GM12878 (cell line): ENCODE measurements at regions not wholly inside any gene's neighbourhood (a gene's known extent, or its start where the extent isn't known, plus 50 kb on each side); places are given as distances from the start of the nearest gene placed in this dataset.
"Not testable (repeated sequence)": the region's sequence is repeated elsewhere in the genome, so short reads cannot be mapped to it uniquely, and the experiment has no call there.

Source experiments
- ATAC-seq: fragments of 200-7000 bp; cut with Tn5 transposase; 3 replicates; pipeline ENCODE4 v1.9.1; 2020; ENCODE audit warnings: mild to moderate bottlenecking, moderate library complexity
- BruUV-seq: library from RNA; stranded (reverse); fragments of 400-500 nt; replicated peaks from 2 replicates; lab custom pipeline; 2021; lab: Mats Ljungman, UMichigan
- CTCF ChIA-PET: fragments of 300-600 bp; sonication (Branson Sonifier 250); formaldehyde crosslinking; extraction: SDS; loops from one replicate; lab custom pipeline; 2021; ENCODE audit warnings: inconsistent platforms; lab: Yijun Ruan, JAX
- POLR2A ChIA-PET: fragments of 350-600 bp; formaldehyde crosslinking; extraction: SDS; loops from one replicate; lab custom pipeline; 2021; ENCODE audit warnings: inconsistent platforms; lab: Charles Lee
- RAD21 ChIA-PET: fragments of 300-600 bp; sonication (Branson Sonifier 250); formaldehyde crosslinking; loops from one replicate; lab custom pipeline; 2023; ENCODE audit warnings: antibody characterized with exemption; ENCODE audit not compliant: unreplicated experiment; lab: Charles Lee
- SMC1A ChIA-PET: fragments of 300-600 bp; sonication (Branson Sonifier 250); formaldehyde crosslinking; loops from one replicate; lab custom pipeline; 2023; ENCODE audit not compliant: unreplicated experiment, uncharacterized antibody; lab: Charles Lee
- DNase-seq: peaks from one replicate; pipeline ENCODE4 v3.0.0-alpha.2; 2011; ENCODE audit warnings: low read depth, low spot score
- FAIRE-seq: peaks from 3 replicates; lab custom pipeline; 2011; peaks lifted over from hg19 to GRCh38; lab: Jason Lieb, UNC
- H2AFZ ChIP-seq: 2 replicates; pipeline ENCODE4 v1.6.0; 2011; ENCODE audit warnings: low read depth, low read length, control low read depth; ENCODE audit not compliant: control insufficient read depth
- H3K27ac ChIP-seq: 2 replicates; pipeline ENCODE4 v1.5.1; 2011; ENCODE audit warnings: control low read depth; ENCODE audit not compliant: control insufficient read depth, insufficient read depth
- H3K27me3 ChIP-seq, 2 experiments: replicated peaks in 1 of 2; 2 replicates each; pipeline versions ENCODE4 v1.6.0 to v1.6.1; 2011; ENCODE audit warnings: low read length in 1 of 2; ENCODE audit not compliant: control insufficient read depth in 2 of 2, insufficient read depth in 2 of 2
- H3K36me3 ChIP-seq, 2 experiments: 2 replicates each; pipeline ENCODE4 v1.5.1; 2011; ENCODE audit warnings: low read length in 1 of 2; ENCODE audit not compliant: control insufficient read depth in 2 of 2, insufficient read depth in 2 of 2
- H3K4me1 ChIP-seq: 2 replicates; pipeline ENCODE4 v1.6.1; 2011; ENCODE audit warnings: mild to moderate bottlenecking, low read length, moderate library complexity, mixed read lengths; ENCODE audit not compliant: control insufficient read depth, insufficient read depth
- H3K4me2 ChIP-seq: 2 replicates; pipeline ENCODE4 v1.6.0; 2011; ENCODE audit warnings: control low read depth; ENCODE audit not compliant: control insufficient read depth, insufficient read depth
- H3K4me3 ChIP-seq: fragments of 200-600 bp; sonication (generic); 2 replicates; pipeline ENCODE4 v1.5.1; 2016
- H3K79me2 ChIP-seq: 2 replicates; pipeline ENCODE4 v1.6.0; 2011; ENCODE audit warnings: low read length; ENCODE audit not compliant: control insufficient read depth, insufficient read depth
- H3K9ac ChIP-seq: 2 replicates; pipeline ENCODE4 v1.8.0; 2011; ENCODE audit warnings: low read length, control low read depth, mixed read lengths; ENCODE audit not compliant: control insufficient read depth, insufficient read depth
- H3K9me3 ChIP-seq: replicated peaks from 3 replicates; pipeline ENCODE4 v1.5.1; 2011; ENCODE audit warnings: mild to moderate bottlenecking, low read length; ENCODE audit not compliant: control insufficient read depth, insufficient read depth
- H4K20me1 ChIP-seq: 2 replicates; pipeline ENCODE4 v1.6.0; 2011; ENCODE audit not compliant: control insufficient read depth, insufficient read depth
- PAX8 ChIP-seq: fragments of 450-650 bp; IDR thresholded peaks from 2 replicates; pipeline ENCODE4 v1.6.1; 2017; ENCODE audit warnings: mild to moderate bottlenecking, moderate library complexity
- RB1 ChIP-seq: fragments of 450-650 bp; formaldehyde crosslinking; IDR thresholded peaks from 2 replicates; pipeline ENCODE4 v1.6.1; 2017; ENCODE audit warnings: mild to moderate bottlenecking, borderline replicate concordance
- WGBS: methylation state at CpG from one replicate; pipeline ENCODE4 v1.1.6; 2016; ENCODE audit warnings: low lambda C conversion rate; ENCODE audit not compliant: insufficient replicate concordance, insufficient coverage; ENCODE audit errors: missing lambda C conversion rate; 5-methylcytosine and 5-hydroxymethylcytosine counted together
- in situ Hi-C: fragments of 300-500 bp; cut with MboI; formaldehyde crosslinking; loops from 9 replicates; pipeline ENCODE4 v1.14.3; 2018; ENCODE audit warnings: mixed read lengths
- intact Hi-C: fragments of 100-400 bp; cut with micrococcal nuclease; formaldehyde crosslinking; loops from one replicate; pipeline ENCODE4 v1.14.2; 2022; ENCODE audit not compliant: unreplicated experiment
- TF ChIP-seq, protein P1 (sequence below): fragments of 450-650 bp; formaldehyde crosslinking; IDR thresholded peaks from 2 replicates; pipeline ENCODE4 v1.5.0; 2022; ENCODE audit warnings: mild to moderate bottlenecking, missing genetic modification characterization
- TF ChIP-seq, protein P2 (sequence below): fragments of 450-650 bp; IDR thresholded peaks from 2 replicates; pipeline ENCODE4 v1.6.1; 2017; ENCODE audit warnings: mild to moderate bottlenecking, moderate library complexity

DNA sequence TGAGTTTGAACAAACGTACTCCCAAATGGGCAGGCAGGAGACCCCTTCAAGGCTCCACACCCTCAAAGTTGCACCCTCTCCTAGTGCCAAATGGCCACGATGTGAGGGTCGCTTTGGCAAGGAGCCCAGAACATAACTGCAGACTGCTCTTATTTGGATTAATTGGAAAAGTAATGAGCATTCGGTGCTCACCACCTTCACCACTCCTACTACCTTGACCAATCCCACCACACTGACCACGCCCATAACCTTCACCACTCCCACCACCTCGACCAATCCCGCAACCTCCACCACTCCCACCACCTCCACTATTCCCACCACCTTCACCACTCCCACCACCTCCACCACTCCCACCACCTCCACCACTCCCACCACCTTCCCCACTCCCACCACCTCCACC lies 94.7 kb upstream of the PAX2 start:
- in situ Hi-C loops, result no loop called here

DNA sequence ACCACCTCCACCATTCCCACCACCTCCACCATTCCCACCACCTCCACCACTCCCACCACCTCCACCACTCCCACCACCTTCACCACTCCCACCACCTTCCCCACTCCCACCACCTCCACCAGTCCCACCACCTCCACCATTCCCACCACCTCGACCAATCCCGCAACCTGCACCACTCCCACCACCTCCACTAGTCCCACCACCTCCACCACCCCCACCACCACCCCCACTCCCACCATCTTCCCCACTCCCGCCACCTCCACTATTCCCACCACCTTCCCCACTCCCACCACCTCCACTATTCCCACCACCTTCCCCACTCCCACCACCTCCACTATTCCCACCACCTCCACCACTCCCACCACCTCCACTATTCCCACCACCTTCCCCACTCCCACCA lies 94.3 kb upstream of the PAX2 start:
- in situ Hi-C loops, RAD21 ChIA-PET, BruUV-seq, H3K9ac ChIP-seq, H3K79me2 ChIP-seq, intact Hi-C loops, H3K36me3 ChIP-seq, ATAC-seq, H2AFZ ChIP-seq, H3K4me1 ChIP-seq, H4K20me1 ChIP-seq, H3K4me3 ChIP-seq, H3K9me3 ChIP-seq, SMC1A ChIA-PET, FAIRE-seq, CTCF ChIA-PET, DNase-seq, H3K27ac ChIP-seq, POLR2A ChIA-PET, H3K4me2 ChIP-seq: not testable (repeated sequence)
- no CpG with 5 or more reads among the region's 3 CpGs for WGBS
- peaks cover 12 to 16% of the 10 kb centered on the region in 2 experiments for H3K27me3 ChIP-seq

More for the DNA sequence above, 94.7 kb upstream of the PAX2 start:
- no peaks in the 10 kb centered on the region for H4K20me1 ChIP-seq
- POLR2A ChIA-PET, result no interaction called here
- no peaks in the 10 kb centered on the region for H3K4me1 ChIP-seq
- no peak for FAIRE-seq
- DNase-seq, result no peak
- no peak for ATAC-seq
- 63% methylated on average over 4 of the region's 7 CpGs for WGBS
- H3K9ac ChIP-seq, result no peak overlapping the region
- TF ChIP-seq, protein P1, sequence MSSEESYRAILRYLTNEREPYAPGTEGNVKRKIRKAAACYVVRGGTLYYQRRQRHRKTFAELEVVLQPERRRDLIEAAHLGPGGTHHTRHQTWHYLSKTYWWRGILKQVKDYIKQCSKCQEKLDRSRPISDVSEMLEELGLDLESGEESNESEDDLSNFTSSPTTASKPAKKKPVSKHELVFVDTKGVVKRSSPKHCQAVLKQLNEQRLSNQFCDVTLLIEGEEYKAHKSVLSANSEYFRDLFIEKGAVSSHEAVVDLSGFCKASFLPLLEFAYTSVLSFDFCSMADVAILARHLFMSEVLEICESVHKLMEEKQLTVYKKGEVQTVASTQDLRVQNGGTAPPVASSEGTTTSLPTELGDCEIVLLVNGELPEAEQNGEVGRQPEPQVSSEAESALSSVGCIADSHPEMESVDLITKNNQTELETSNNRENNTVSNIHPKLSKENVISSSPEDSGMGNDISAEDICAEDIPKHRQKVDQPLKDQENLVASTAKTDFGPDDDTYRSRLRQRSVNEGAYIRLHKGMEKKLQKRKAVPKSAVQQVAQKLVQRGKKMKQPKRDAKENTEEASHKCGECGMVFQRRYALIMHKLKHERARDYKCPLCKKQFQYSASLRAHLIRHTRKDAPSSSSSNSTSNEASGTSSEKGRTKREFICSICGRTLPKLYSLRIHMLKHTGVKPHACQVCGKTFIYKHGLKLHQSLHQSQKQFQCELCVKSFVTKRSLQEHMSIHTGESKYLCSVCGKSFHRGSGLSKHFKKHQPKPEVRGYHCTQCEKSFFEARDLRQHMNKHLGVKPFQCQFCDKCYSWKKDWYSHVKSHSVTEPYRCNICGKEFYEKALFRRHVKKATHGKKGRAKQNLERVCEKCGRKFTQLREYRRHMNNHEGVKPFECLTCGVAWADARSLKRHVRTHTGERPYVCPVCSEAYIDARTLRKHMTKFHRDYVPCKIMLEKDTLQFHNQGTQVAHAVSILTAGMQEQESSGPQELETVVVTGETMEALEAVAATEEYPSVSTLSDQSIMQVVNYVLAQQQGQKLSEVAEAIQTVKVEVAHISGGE (CRISPR knock-in tag), result no peak
- TF ChIP-seq, protein P2, sequence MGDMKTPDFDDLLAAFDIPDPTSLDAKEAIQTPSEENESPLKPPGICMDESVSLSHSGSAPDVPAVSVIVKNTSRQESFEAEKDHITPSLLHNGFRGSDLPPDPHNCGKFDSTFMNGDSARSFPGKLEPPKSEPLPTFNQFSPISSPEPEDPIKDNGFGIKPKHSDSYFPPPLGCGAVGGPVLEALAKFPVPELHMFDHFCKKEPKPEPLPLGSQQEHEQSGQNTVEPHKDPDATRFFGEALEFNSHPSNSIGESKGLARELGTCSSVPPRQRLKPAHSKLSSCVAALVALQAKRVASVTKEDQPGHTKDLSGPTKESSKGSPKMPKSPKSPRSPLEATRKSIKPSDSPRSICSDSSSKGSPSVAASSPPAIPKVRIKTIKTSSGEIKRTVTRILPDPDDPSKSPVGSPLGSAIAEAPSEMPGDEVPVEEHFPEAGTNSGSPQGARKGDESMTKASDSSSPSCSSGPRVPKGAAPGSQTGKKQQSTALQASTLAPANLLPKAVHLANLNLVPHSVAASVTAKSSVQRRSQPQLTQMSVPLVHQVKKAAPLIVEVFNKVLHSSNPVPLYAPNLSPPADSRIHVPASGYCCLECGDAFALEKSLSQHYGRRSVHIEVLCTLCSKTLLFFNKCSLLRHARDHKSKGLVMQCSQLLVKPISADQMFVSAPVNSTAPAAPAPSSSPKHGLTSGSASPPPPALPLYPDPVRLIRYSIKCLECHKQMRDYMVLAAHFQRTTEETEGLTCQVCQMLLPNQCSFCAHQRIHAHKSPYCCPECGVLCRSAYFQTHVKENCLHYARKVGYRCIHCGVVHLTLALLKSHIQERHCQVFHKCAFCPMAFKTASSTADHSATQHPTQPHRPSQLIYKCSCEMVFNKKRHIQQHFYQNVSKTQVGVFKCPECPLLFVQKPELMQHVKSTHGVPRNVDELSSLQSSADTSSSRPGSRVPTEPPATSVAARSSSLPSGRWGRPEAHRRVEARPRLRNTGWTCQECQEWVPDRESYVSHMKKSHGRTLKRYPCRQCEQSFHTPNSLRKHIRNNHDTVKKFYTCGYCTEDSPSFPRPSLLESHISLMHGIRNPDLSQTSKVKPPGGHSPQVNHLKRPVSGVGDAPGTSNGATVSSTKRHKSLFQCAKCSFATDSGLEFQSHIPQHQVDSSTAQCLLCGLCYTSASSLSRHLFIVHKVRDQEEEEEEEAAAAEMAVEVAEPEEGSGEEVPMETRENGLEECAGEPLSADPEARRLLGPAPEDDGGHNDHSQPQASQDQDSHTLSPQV, result no peak
- TF ChIP-seq PAX8 (no peak), RB1 (no peak)
- no peak overlapping the region for H3K4me3 ChIP-seq
- H2AFZ ChIP-seq, result no peak overlapping the region
- H3K27ac ChIP-seq, result no peak overlapping the region
- no peak overlapping the region for H3K4me2 ChIP-seq
- H3K9me3 ChIP-seq, result no peaks in the 10 kb centered on the region
- RAD21 ChIA-PET, result no interaction called here
- peaks cover 9 to 12% of the 10 kb centered on the region in 2 experiments for H3K27me3 ChIP-seq
- SMC1A ChIA-PET, result no interaction called here
- CTCF ChIA-PET, result no interaction called here
- no peaks in the 10 kb centered on the region for H3K79me2 ChIP-seq
- BruUV-seq, result no TSS peak
- intact Hi-C loops, result no loop called here
- H3K36me3 ChIP-seq, result no peaks in the 10 kb centered on the region
